Heart left ventricle (tissue), 16 donors: ENCODE measurements at regions not wholly inside any gene's neighbourhood (a gene's known extent, or its start where the extent isn't known, plus 50 kb on each side); places are given as distances from the start of the nearest gene placed in this dataset.

Source experiments
- ATAC-seq, 4 donors: fragments of 200-7000 bp; cut with Tn5 transposase; one replicate each; pipeline ENCODE4 v1.9.1; 2020 to 2022; ENCODE audit warnings: moderate library complexity in 4 of 4, mild to moderate bottlenecking in 3 of 4, moderate number of reproducible peaks in 1 of 4
- DNase-seq, 5 donors: peaks; one replicate each; pipeline ENCODE4 v3.0.0-alpha.2; 2020
- H3K27ac ChIP-seq, 12 donors: fragments of 200-600 bp; sonication (generic) in 4 of 12; one replicate each; pipeline versions ENCODE4 v1.5.0 to v1.8.0; 2016 to 2022; ENCODE audit warnings: mild to moderate bottlenecking in 2 of 12
- H3K27me3 ChIP-seq, 9 donors: fragments of 200-600 bp; sonication (generic) in 2 of 9; one replicate each; pipeline versions ENCODE4 v1.5.1 to v1.8.0; 2016 to 2022; ENCODE audit warnings: mild to moderate bottlenecking in 3 of 9
- H3K36me3 ChIP-seq, 9 donors: fragments of 200-600 bp; sonication (generic) in 2 of 9; one replicate each; pipeline versions ENCODE4 v1.5.0 to v1.8.0; 2018 to 2022; ENCODE audit warnings: mild to moderate bottlenecking in 2 of 9
- H3K4me1 ChIP-seq, 12 donors: fragments of 200-600 bp; sonication (generic) in 4 of 12; one replicate each; pipeline versions ENCODE4 v1.5.0 to v1.8.0; 2016 to 2022; ENCODE audit warnings: mild to moderate bottlenecking in 3 of 12
- H3K4me3 ChIP-seq, 12 donors: fragments of 200-600 bp; sonication (generic) in 4 of 12; one replicate each; pipeline versions ENCODE4 v1.5.0 to v1.8.0; 2017 to 2022; ENCODE audit warnings: mild to moderate bottlenecking in 9 of 12, moderate library complexity in 4 of 12
- H3K9me3 ChIP-seq, 12 donors: fragments of 200-600 bp; sonication (generic) in 4 of 12; one replicate each; pipeline versions ENCODE4 v1.5.0 to v1.8.0; 2016 to 2022; ENCODE audit warnings: mild to moderate bottlenecking in 1 of 12
- POLR2A ChIP-seq, 2 donors: fragments of 450-650 bp; IDR thresholded peaks; one replicate each; pipeline ENCODE4 v1.6.1; 2017; ENCODE audit warnings: antibody characterized with exemption in 2 of 2, mild to moderate bottlenecking in 2 of 2, moderate library complexity in 2 of 2
- WGBS, 4 donors: extraction: QIAGEN DNeasy Blood & Tissue Kit in 2 of 4; methylation state at CpG; one replicate each; pipeline versions ENCODE4 v1.1.5 to v1.1.7; 2013 to 2018; 5-methylcytosine and 5-hydroxymethylcytosine counted together
- intact Hi-C, 10 donors: fragments of 100-400 bp; cut with DNase I; formaldehyde crosslinking; loops; one replicate each; pipeline versions ENCODE4 v1.11.1 to v1.14.2; 2022
- TF ChIP-seq, protein P1 (sequence below), 12 donors: fragments of 200-600 bp; sonication (generic) in 4 of 12; IDR thresholded peaks; one replicate each; pipeline versions ENCODE4 v1.5.0 to v1.8.0; 2018 to 2022; ENCODE audit warnings: antibody characterized with exemption in 12 of 12, mild to moderate bottlenecking in 5 of 12
- donor health status: ischemic (EF 13 %, LVEDD 7.1; RV severe dilation, severe dysfunction).
- donor health status: healthy with polysubstance abuse.
- donor health status: DM: no; HTN: yes; CAD: no.
- donor health status: DM: no; HTN: no; CAD: no.
- donor health status: ischemic (EF 25% LVEDD 6.9; RV normal size, moderate dysfunction).
- donor health status: ischemic (EF 25% LVEDD 5.7; RV mildly dilated, moderate dysfunction).
- donor health status: healthy.
- donor health status: DM: yes; HTN: yes; CAD: no.
- donor health status: ischemic (EF 35%, LVEDD 5.7; RV mildly dilated, moderate dysfunction).
- donor health status: nonischemic (EF 11% LVEDD 7.7; RV severe dilation, severe dysfunction).
- donor health status: DM: yes; HTN: yes; CAD: no.
- donor health status: PGD.
- donor health status: ischemic (EF 29% LVEDD 5.4; RV normal size, mild dysfunction).
- donor health status: nonischemic (EF 23%, LVEDD 6.1; RV moderate dilation, normal function).

DNA sequence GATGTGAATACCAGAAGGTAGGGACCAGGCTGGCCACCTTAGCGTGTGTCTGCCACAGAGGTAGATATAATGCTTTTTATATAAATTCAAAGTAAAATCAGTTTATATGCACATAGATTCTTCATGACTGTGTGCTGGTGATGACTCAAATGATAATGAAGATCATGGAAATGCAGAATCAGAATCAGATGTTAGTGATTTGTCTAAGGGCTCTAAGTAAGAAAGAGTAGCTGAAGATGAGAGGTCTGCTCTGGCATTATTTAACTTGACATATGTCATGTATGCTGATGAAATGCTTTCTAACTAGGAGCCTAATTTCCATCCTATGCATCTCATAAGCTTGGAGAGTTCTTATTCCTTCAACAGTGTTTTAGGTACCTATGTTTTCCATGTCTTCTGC, 50.3 kb upstream of the DPH6 start:
- H3K9me3 ChIP-seq = peaks cover 0 to 3% (median 0%) of the 10 kb centered on the region in 12 donors
- no peaks in the 10 kb centered on the region for H3K36me3 ChIP-seq
- 96 to 100% (median 99%) methylated on average over 1 of the region's 1 CpG for WGBS, 4 donors
- ATAC-seq (no peak), DNase-seq (no peak)
- H3K4me3 ChIP-seq = no peak overlapping the region
- no peaks in the 10 kb centered on the region for H3K4me1 ChIP-seq
- TF ChIP-seq POLR2A (IDR thresholded peaks at IDR 0.05) = no peak
- TF ChIP-seq, protein P1, sequence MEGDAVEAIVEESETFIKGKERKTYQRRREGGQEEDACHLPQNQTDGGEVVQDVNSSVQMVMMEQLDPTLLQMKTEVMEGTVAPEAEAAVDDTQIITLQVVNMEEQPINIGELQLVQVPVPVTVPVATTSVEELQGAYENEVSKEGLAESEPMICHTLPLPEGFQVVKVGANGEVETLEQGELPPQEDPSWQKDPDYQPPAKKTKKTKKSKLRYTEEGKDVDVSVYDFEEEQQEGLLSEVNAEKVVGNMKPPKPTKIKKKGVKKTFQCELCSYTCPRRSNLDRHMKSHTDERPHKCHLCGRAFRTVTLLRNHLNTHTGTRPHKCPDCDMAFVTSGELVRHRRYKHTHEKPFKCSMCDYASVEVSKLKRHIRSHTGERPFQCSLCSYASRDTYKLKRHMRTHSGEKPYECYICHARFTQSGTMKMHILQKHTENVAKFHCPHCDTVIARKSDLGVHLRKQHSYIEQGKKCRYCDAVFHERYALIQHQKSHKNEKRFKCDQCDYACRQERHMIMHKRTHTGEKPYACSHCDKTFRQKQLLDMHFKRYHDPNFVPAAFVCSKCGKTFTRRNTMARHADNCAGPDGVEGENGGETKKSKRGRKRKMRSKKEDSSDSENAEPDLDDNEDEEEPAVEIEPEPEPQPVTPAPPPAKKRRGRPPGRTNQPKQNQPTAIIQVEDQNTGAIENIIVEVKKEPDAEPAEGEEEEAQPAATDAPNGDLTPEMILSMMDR (IDR thresholded peaks at IDR 0.05) = no peak
- no peak overlapping the region for H3K27ac ChIP-seq
- H3K27me3 ChIP-seq = no peaks in the 10 kb centered on the region
- intact Hi-C loops = no loop called here

DNA sequence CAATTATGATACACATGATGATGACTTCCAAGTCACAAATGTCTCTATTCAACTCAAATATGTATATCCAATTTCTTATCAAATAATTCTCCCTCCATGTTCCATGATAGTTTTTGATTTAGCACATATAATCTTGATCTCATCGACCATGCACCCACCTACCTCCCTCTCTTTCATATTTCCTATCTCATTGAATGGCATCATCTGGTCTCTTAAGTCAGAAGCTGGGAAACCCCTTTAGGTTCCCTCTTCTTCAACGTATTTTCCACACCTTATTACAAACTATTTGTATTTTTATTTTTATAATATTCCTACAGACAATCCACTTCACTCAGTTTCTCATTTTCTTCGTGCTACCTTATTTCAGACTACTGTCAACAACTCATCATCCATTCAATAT, 56.9 kb upstream of the DPH6 start:
- Histone ChIP-seq H3K27me3 (no peaks in the 10 kb centered on the region), H3K36me3 (no peaks in the 10 kb centered on the region), H3K27ac (no peak overlapping the region), H3K9me3 (peaks cover 0 to 3% (median 0%) of the 10 kb centered on the region in 12 donors), H3K4me3 (no peak overlapping the region), H3K4me1 (peaks cover 0 to 26% (median 11%) of the 10 kb centered on the region in 12 donors)
- TF ChIP-seq POLR2A (IDR thresholded peaks at IDR 0.05) = no peak
- TF ChIP-seq, protein P1 (IDR thresholded peaks at IDR 0.05) = no peak
- no peak for DNase-seq
- 89 to 95% (median 94%) methylated on average over 3 of the region's 3 CpGs for WGBS, 4 donors
- intact Hi-C loops = no loop called here
- no peak for ATAC-seq

DNA sequence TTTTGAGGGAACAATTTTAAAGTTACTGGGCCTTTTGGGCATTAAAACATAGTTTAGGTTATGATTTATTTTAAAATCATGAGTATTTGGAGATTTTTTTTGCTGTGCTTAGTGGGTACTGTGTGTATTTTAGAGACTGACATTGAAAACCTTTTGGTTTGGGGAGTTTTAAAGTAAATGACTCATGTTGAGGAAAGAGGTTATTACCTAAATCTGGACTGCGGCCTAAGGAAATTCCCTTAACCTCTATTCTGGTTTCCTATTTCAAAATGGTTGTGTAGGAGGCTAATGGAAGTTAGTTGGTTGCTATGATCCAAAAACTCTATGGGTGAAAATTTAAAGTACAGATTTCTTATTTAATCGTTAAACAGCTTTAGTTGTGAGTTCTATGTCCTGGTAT, 57.3 kb upstream of the DPH6 start:
- TF ChIP-seq, protein P1 (IDR thresholded peaks at IDR 0.05) = no peak
- no peak for TF ChIP-seq POLR2A (IDR thresholded peaks at IDR 0.05)
- ATAC-seq (no peak), DNase-seq (no peak)
- Histone ChIP-seq H3K27ac (no peak overlapping the region), H3K4me3 (no peak overlapping the region), H3K27me3 (no peaks in the 10 kb centered on the region), H3K9me3 (peaks cover 0 to 3% (median 0%) of the 10 kb centered on the region in 12 donors), H3K4me1 (peaks cover 0 to 26% (median 11%) of the 10 kb centered on the region in 12 donors), H3K36me3 (no peaks in the 10 kb centered on the region)
- WGBS, 4 donors = 73 to 90% (median 78%) methylated on average over 2 of the region's 2 CpGs
- intact Hi-C loops = no loop called here

DNA sequence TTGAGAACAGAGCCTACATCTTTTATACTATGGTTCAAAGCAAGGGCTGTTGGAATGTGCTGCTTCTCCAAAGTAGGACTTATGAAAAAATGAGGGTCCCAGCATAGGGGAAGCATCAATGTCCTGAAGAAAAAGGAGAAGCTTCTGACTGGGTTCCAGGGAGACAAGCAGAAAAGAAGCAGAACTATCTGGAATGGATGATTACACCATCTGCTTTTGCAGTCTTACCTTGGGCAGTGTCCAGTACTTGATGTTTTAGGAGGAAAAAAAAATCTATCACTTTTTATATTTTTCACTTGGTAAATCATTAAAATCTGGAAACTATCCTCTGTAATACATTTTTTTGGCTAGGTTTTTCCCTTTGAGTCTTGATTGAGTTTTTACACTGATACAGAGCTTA, 57.9 kb upstream of the DPH6 start:
- Histone ChIP-seq H3K27me3 (no peaks in the 10 kb centered on the region), H3K4me1 (peaks cover 0 to 26% (median 11%) of the 10 kb centered on the region in 12 donors), H3K9me3 (peaks cover 0 to 3% (median 0%) of the 10 kb centered on the region in 12 donors), H3K36me3 (no peaks in the 10 kb centered on the region), H3K27ac (no peak overlapping the region), H3K4me3 (no peak overlapping the region)
- TF ChIP-seq, protein P1 (IDR thresholded peaks at IDR 0.05) = no peak
- TF ChIP-seq POLR2A (IDR thresholded peaks at IDR 0.05) = no peak
- ATAC-seq (no peak), DNase-seq (no peak)
- intact Hi-C loops = no loop called here
